ENCODE measurements at regions not wholly inside any gene's neighbourhood (a gene's known extent, or its start where the extent isn't known, plus 50 kb on each side); places are given as distances from the start of the nearest gene placed in this dataset.
"Not testable (repeated sequence)": the region's sequence is repeated elsewhere in the genome, so short reads cannot be mapped to it uniquely, and the experiment has no call there.

GRCh38 chr4:126961661-126962060 lies 671.1 kb upstream of the INTU start:
- DNase-seq = no peak

GRCh38 chr4:126965877-126966276 lies 666.9 kb upstream of the INTU start:
- DNase-seq = no peak

- DNase-seq = no peak
These were observed 663.2 kb upstream of the INTU start for GRCh38 chr4:126969360-126970235.

- no peak for DNase-seq
These were observed 659.6 kb upstream of the INTU start for GRCh38 chr4:126973201-126973600.

- DNase-seq = no peak
These were observed 655.7 kb upstream of the INTU start for GRCh38 chr4:126976850-126977632.

GRCh38 chr4:126986005-126986404 lies 646.8 kb upstream of the INTU start:
- DNase-seq = no peak

GRCh38 chr4:126986828-126987227 lies 645.9 kb upstream of the INTU start:
- DNase-seq = peak; percentile 49

- DNase-seq = peak; percentile 29
These were observed 640.8 kb upstream of the INTU start for GRCh38 chr4:126991965-126992364.

- no peak for DNase-seq
These were observed 639.8 kb upstream of the INTU start for GRCh38 chr4:126992910-126993309.

- no peak for DNase-seq
These were observed 639.4 kb upstream of the INTU start for GRCh38 chr4:126993351-126993750.

- no peak for DNase-seq
These were observed 637.5 kb upstream of the INTU start for GRCh38 chr4:126995235-126995634.

- peak; percentile 11 for DNase-seq
These were observed 632.6 kb upstream of the INTU start for GRCh38 chr4:127000110-127000509.

GRCh38 chr4:127000846-127001245 lies 631.9 kb upstream of the INTU start:
- DNase-seq = no peak

GRCh38 chr4:127001933-127002332 lies 630.8 kb upstream of the INTU start:
- DNase-seq = no peak

GRCh38 chr4:127006446-127006877 lies 626.3 kb upstream of the INTU start:
- no peak for DNase-seq

- no peak for DNase-seq
These were observed 625.5 kb upstream of the INTU start for GRCh38 chr4:127007305-127007704.

GRCh38 chr4:127012549-127012948 lies 620.2 kb upstream of the INTU start:
- DNase-seq = peak; percentile 34

GRCh38 chr4:127015667-127016117 lies 617.1 kb upstream of the INTU start:
- no peak for DNase-seq

- DNase-seq = no peak
These were observed 614.4 kb upstream of the INTU start for GRCh38 chr4:127018381-127018780.

- DNase-seq = not testable (repeated sequence)
These were observed 611.9 kb upstream of the INTU start for GRCh38 chr4:127020831-127021230.

- no peak for DNase-seq
These were observed 596.5 kb upstream of the INTU start for GRCh38 chr4:127036296-127036695.

- DNase-seq = peak; percentile 3
These were observed 586.9 kb upstream of the INTU start for GRCh38 chr4:127045861-127046260.

GRCh38 chr4:127047930-127048329 lies 584.8 kb upstream of the INTU start:
- no peak for DNase-seq
